Brain microvascular endothelial cell (primary cell): ENCODE measurements at regions not wholly inside any gene's neighbourhood (a gene's known extent, or its start where the extent isn't known, plus 50 kb on each side); places are given as distances from the start of the nearest gene placed in this dataset.
A peak's percentile ranks its signal among the peaks of the same experiment; 100 is the strongest.
"Not testable (repeated sequence)": the region's sequence is repeated elsewhere in the genome, so short reads cannot be mapped to it uniquely, and the experiment has no call there.

Experiments used
- DNase-seq: peaks from one replicate; pipeline ENCODE4 v3.0.0-alpha.2; 2020
- H3K27ac ChIP-seq: fragments of 250-450 bp; sonication (Bioruptor Pico); 2 replicates; pipeline ENCODE4 v1.5.1; 2020; ENCODE audit warnings: mild to moderate bottlenecking, moderate library complexity
- H3K27me3 ChIP-seq: fragments of 250-450 bp; sonication (Bioruptor Pico); replicated peaks from 2 replicates; pipeline ENCODE4 v1.5.1; 2020; ENCODE audit warnings: mild to moderate bottlenecking
- H3K36me3 ChIP-seq: fragments of 250-450 bp; sonication (Bioruptor Pico); replicated peaks from 2 replicates; pipeline ENCODE4 v1.5.1; 2020; ENCODE audit warnings: mild to moderate bottlenecking
- H3K4me3 ChIP-seq: 2 replicates; pipeline ENCODE4 v1.5.1; 2011; ENCODE audit warnings: low read depth, mild to moderate bottlenecking, control low read depth, low read length, moderate library complexity
- CTCF ChIP-seq: IDR thresholded peaks from 2 replicates; pipeline ENCODE4 v1.5.1; 2011; ENCODE audit warnings: low read depth, mild to moderate bottlenecking, moderate library complexity, low read length, control low read depth, inconsistent platforms; ENCODE audit errors: missing control alignments
- in situ Hi-C: cut with HindIII; loops from 2 replicates; pipeline ENCODE4 v1.10.0; 2017; ENCODE audit warnings: low sequenced_read_pairs, low pct_ligation_motif_present

GRCh38 chr3:39707314-39707909, 102.0 kb upstream of the MYRIP start:
- peak; percentile 57 for TF ChIP-seq CTCF
- peak; percentile 25 for DNase-seq
- in situ Hi-C loops, result no loop called here
- no peak overlapping the region for H3K27ac ChIP-seq
- H3K36me3 ChIP-seq, result no peaks in the 10 kb centered on the region
- no peak overlapping the region for H3K4me3 ChIP-seq
- no peaks in the 10 kb centered on the region for H3K27me3 ChIP-seq

GRCh38 chr3:39712413-39713048, 96.9 kb upstream of the MYRIP start:
- no peak for TF ChIP-seq CTCF
- Histone ChIP-seq H3K36me3 (no peaks in the 10 kb centered on the region), H3K27me3 (no peaks in the 10 kb centered on the region), H3K27ac (no peak overlapping the region), H3K4me3 (no peak overlapping the region)
- DNase-seq, result no peak
- in situ Hi-C loops, result no loop called here

GRCh38 chr3:39713341-39713740, 96.1 kb upstream of the MYRIP start:
- H3K27me3 ChIP-seq, H3K27ac ChIP-seq, H3K4me3 ChIP-seq, in situ Hi-C loops, H3K36me3 ChIP-seq, DNase-seq: not testable (repeated sequence)

GRCh38 chr3:39716849-39717248, 92.6 kb upstream of the MYRIP start:
- TF ChIP-seq CTCF, result no peak
- Histone ChIP-seq H3K4me3 (no peak overlapping the region), H3K36me3 (no peaks in the 10 kb centered on the region), H3K27me3 (no peaks in the 10 kb centered on the region), H3K27ac (no peak overlapping the region)
- no peak for DNase-seq
- in situ Hi-C loops, result no loop called here

- no peak for TF ChIP-seq CTCF
- DNase-seq, result no peak
- in situ Hi-C loops, result no loop called here
- H3K4me3 ChIP-seq, result no peak overlapping the region
- H3K36me3 ChIP-seq, result no peaks in the 10 kb centered on the region
- H3K27ac ChIP-seq, result no peak overlapping the region
- H3K27me3 ChIP-seq, result no peaks in the 10 kb centered on the region
Observed at GRCh38 chr3:39718674-39719595, 90.5 kb upstream of the MYRIP start.

GRCh38 chr3:39721076-39721475, 88.3 kb upstream of the MYRIP start:
- TF ChIP-seq CTCF, result no peak
- in situ Hi-C loops, result no loop called here
- no peak overlapping the region for H3K27ac ChIP-seq
- no peak for DNase-seq
- H3K27me3 ChIP-seq, result no peaks in the 10 kb centered on the region
- H3K36me3 ChIP-seq, result no peaks in the 10 kb centered on the region
- H3K4me3 ChIP-seq, result no peak overlapping the region
